ENCODE measurements at regions not wholly inside any gene's neighbourhood (a gene's known extent, or its start where the extent isn't known, plus 50 kb on each side); places are given as distances from the start of the nearest gene placed in this dataset.

DNA sequence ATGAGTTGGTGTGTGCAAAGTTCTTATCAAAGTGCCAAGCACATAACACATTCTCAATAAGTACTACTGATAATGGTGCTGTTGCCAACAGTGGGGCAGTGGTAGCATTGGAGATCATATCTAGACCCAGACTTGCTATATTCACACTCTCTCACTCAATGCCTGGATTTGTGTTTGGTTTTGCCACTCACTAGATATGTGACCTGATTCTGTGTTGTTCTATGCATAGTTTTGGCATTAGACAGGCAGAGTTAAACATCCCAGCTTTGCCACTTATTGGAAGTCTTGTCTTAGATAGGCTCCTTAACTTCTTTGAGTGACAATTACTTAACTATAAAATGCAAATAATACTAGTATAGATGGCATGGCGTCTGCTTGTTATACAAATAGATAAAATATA lies 642.6 kb upstream of the CCDC179 start:
- intact Hi-C loops (cut with DNase I; ENCODE audit: low total_unique reads) = no loop called here
- H3K4me3 ChIP-seq (ENCODE audit: low read depth, poor library complexity, severe bottlenecking) = no peak overlapping the region
- 84 to 92% methylated on average over 1 of the region's 1 CpG for WGBS, 2 donors
- DNase-seq (ENCODE audit: low spot score in 2 of 2) = no peak
- no peak for TF ChIP-seq POLR2A (IDR thresholded peaks at IDR 0.05)
- TF ChIP-seq, protein P1, sequence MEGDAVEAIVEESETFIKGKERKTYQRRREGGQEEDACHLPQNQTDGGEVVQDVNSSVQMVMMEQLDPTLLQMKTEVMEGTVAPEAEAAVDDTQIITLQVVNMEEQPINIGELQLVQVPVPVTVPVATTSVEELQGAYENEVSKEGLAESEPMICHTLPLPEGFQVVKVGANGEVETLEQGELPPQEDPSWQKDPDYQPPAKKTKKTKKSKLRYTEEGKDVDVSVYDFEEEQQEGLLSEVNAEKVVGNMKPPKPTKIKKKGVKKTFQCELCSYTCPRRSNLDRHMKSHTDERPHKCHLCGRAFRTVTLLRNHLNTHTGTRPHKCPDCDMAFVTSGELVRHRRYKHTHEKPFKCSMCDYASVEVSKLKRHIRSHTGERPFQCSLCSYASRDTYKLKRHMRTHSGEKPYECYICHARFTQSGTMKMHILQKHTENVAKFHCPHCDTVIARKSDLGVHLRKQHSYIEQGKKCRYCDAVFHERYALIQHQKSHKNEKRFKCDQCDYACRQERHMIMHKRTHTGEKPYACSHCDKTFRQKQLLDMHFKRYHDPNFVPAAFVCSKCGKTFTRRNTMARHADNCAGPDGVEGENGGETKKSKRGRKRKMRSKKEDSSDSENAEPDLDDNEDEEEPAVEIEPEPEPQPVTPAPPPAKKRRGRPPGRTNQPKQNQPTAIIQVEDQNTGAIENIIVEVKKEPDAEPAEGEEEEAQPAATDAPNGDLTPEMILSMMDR (IDR thresholded peaks at IDR 0.05) = no peak

DNA sequence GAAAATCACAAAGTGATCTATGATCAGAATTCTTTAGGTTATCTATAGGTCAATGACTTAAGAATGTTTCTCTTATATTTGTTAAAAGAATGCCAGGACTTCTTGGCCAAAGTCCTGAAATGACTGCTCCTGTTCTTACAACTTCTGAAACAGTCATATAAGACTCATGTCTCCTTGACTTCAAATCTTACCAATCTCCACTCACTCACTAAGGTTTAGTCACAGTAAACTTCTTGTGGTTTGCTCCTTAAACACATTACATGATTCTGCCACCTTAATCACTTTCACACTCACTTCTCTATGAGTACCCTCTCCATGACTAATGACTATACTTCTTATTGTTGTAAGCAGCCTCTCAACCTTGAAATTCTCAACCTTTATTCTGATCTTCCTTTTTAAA lies 648.7 kb upstream of the CCDC179 start:
- TF ChIP-seq, protein P1 (IDR thresholded peaks at IDR 0.05) = no peak
- no peak for TF ChIP-seq POLR2A (IDR thresholded peaks at IDR 0.05)
- no peak overlapping the region for H3K4me3 ChIP-seq (ENCODE audit: low read depth, poor library complexity, severe bottlenecking)
- intact Hi-C loops (cut with DNase I; ENCODE audit: low total_unique reads) = no loop called here
- no peak for DNase-seq (ENCODE audit: low spot score in 2 of 2)

DNA sequence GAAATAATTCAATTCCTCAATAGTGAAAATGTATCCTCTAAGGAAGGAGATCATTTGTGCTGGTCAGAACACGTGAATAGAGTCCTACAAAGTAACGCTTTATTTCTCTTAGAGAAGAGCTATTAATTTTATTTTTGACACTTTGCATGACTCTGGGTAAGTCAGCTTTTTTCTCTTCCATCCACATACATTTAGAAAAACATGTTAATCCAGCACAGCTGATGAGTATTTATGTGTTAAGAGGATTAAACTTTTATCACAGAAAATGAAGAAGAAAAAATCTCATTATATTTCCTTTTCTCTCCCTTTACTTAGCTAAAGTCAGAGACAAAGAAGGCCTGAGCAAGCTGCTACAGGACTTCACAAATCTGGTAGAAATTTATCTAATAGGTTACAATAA lies 649.5 kb upstream of the CCDC179 start:
- 54% methylated on average over 2 of the region's 2 CpGs for WGBS, 2 donors
- no peak for DNase-seq (ENCODE audit: low spot score in 2 of 2)
- intact Hi-C loops (cut with DNase I; ENCODE audit: low total_unique reads) = no loop called here
- TF ChIP-seq, protein P1 (IDR thresholded peaks at IDR 0.05) = no peak
- no peak for TF ChIP-seq POLR2A (IDR thresholded peaks at IDR 0.05)
- no peak overlapping the region for H3K4me3 ChIP-seq (ENCODE audit: low read depth, poor library complexity, severe bottlenecking)

DNA sequence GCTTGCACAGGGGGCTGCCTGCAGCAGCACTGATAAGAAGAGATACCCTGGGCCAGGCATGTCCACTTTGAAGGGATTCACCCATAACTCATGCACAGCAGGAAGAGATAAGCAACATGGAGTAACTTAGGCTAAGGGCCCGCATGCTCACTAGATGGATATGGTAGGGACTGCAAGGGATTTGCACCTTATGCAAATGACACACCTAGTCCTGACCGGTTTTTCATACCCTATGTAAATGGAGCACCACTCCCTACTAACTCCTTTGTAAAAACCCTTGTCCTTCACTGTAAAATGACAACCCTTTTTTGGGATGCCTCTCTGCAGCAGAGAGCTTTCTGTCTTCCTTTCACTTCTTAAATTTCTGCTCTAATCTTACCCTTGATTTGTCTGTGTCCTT lies 658.9 kb upstream of the CCDC179 start:
- no peak for TF ChIP-seq POLR2A (IDR thresholded peaks at IDR 0.05)
- TF ChIP-seq, protein P1 (IDR thresholded peaks at IDR 0.05) = no peak
- intact Hi-C loops (cut with DNase I; ENCODE audit: low total_unique reads) = no loop called here
- WGBS, 2 donors = 62 to 73% methylated on average over 2 of the region's 2 CpGs
- no peak overlapping the region for H3K4me3 ChIP-seq (ENCODE audit: low read depth, poor library complexity, severe bottlenecking)
- DNase-seq (ENCODE audit: low spot score in 2 of 2) = no peak

DNA sequence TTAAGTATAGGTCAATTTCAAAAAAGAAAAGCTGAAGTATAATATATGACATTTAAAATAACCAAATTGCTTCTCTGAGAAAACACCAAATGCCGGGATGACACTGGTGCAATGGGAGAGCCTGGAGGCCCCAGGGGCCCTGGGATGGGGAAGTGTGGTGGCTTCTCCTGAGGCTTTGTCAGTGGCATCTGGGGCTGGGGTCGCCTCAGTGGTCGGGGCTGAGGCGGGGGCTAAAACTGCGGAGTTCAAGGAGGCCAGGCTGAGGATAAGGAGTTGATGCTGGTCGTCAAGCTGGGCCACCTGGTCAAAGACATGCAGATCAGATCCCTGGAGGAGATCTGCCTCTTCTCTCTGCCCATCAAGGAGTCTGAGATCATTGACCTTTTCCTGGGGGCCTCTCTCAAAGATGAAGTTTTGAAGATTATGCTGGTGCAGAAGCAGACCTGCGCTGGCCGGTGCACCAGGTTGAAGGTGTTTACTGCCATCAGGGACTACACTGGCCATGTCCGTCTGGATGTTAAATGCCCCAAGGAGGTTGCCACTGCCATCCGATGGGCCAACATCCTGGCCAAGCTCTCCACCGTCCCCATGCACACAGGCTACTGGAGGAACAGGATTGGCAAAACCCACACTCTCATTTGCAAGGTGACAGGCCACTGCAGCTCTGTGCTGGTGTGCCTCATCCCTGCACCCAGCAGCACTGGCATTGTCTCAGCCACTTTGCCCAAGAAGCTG lies 660.1 kb upstream of the CCDC179 start:
- DNase-seq (ENCODE audit: low spot score in 2 of 2) = no peak
- no peak overlapping the region for H3K4me3 ChIP-seq (ENCODE audit: low read depth, poor library complexity, severe bottlenecking)
- whole genome bisulfite sequencing, 2 donors = 91 to 93% methylated on average over 10 to 11 of the region's 11 CpGs
- intact Hi-C loops (cut with DNase I; ENCODE audit: low total_unique reads) = no loop called here
- no peak for TF ChIP-seq POLR2A (IDR thresholded peaks at IDR 0.05)
- TF ChIP-seq, protein P1 (IDR thresholded peaks at IDR 0.05) = no peak

DNA sequence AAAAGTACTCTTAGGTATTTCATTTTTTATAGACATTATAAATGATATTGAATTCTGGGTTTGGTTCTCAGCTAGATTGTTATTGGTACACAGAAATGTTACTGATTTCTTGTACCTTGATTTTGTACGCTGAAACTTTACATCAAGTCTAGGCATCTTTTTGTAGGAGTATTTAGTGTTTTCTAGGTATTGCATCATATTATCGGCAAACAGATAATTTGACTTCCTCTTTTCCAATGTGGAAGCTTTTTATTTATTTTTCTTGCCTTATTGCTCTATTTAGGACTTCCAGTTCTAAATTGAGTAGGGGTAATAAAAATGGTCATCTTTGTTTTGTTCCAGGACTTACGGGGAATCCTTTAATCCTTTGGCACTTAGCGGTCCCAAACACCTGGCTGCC lies 676.6 kb upstream of the CCDC179 start:
- no peak for TF ChIP-seq POLR2A (IDR thresholded peaks at IDR 0.05)
- TF ChIP-seq, protein P1 (IDR thresholded peaks at IDR 0.05) = no peak
- intact Hi-C loops (cut with DNase I; ENCODE audit: low total_unique reads) = no loop called here
- 80 to 96% methylated on average over 4 of the region's 4 CpGs for WGBS, 2 donors

More for the DNA sequence above, 676.6 kb upstream of the CCDC179 start:
- DNase-seq (ENCODE audit: low spot score in 2 of 2) = no peak
- H3K4me3 ChIP-seq (ENCODE audit: low read depth, poor library complexity, severe bottlenecking) = no peak overlapping the region
